Fibroblast of upper back skin (primary cell): ENCODE measurements at regions not wholly inside any gene's neighbourhood (a gene's known extent, or its start where the extent isn't known, plus 50 kb on each side); places are given as distances from the start of the nearest gene placed in this dataset.
A peak's percentile ranks its signal among the peaks of the same experiment; 100 is the strongest.

ENCODE experiments used
- DNase-seq: peaks from one replicate; pipeline ENCODE4 v3.0.0-alpha.2; 2013

GRCh38 chr13:89755729-89756492 is 1591.6 kb upstream of the MIR17HG start:
- no peak for DNase-seq

- no peak for DNase-seq
Observed at GRCh38 chr13:89763005-89763404, 1584.5 kb upstream of the MIR17HG start.

- no peak for DNase-seq
Observed at GRCh38 chr13:89783221-89783755, 1564.2 kb upstream of the MIR17HG start.

- no peak for DNase-seq
Observed at GRCh38 chr13:89784161-89784809, 1563.2 kb upstream of the MIR17HG start.

- no peak for DNase-seq
Observed at GRCh38 chr13:89786531-89786930, 1561.0 kb upstream of the MIR17HG start.

- DNase-seq, result no peak
Observed at GRCh38 chr13:89790696-89791095, 1556.8 kb upstream of the MIR17HG start.

GRCh38 chr13:89791971-89792630 is 1555.4 kb upstream of the MIR17HG start:
- no peak for DNase-seq

GRCh38 chr13:89796196-89796595 is 1551.3 kb upstream of the MIR17HG start:
- DNase-seq, result no peak

GRCh38 chr13:89803839-89804238 is 1543.6 kb upstream of the MIR17HG start:
- DNase-seq, result no peak

- no peak for DNase-seq
Observed at GRCh38 chr13:89806594-89806993, 1540.9 kb upstream of the MIR17HG start.

- DNase-seq, result no peak
Observed at GRCh38 chr13:89812856-89813255, 1534.6 kb upstream of the MIR17HG start.

GRCh38 chr13:89816404-89816803 is 1531.1 kb upstream of the MIR17HG start:
- no peak for DNase-seq

GRCh38 chr13:89822467-89822866 is 1525.0 kb upstream of the MIR17HG start:
- no peak for DNase-seq

- DNase-seq, result no peak
Observed at GRCh38 chr13:89827552-89827951, 1519.9 kb upstream of the MIR17HG start.

- no peak for DNase-seq
Observed at GRCh38 chr13:89828506-89828905, 1519.0 kb upstream of the MIR17HG start.

GRCh38 chr13:89831157-89831556 is 1516.3 kb upstream of the MIR17HG start:
- DNase-seq, result no peak

GRCh38 chr13:89832827-89833226 is 1514.7 kb upstream of the MIR17HG start:
- peak; percentile 9 for DNase-seq

GRCh38 chr13:89843621-89844020 is 1503.9 kb upstream of the MIR17HG start:
- DNase-seq, result no peak

- no peak for DNase-seq
Observed at GRCh38 chr13:89845874-89846273, 1501.6 kb upstream of the MIR17HG start.

GRCh38 chr13:89846926-89847585 is 1500.4 kb upstream of the MIR17HG start:
- DNase-seq, result peak; percentile 67

- DNase-seq, result no peak
Observed at GRCh38 chr13:89852570-89852969, 1494.9 kb upstream of the MIR17HG start.

GRCh38 chr13:89856512-89856911 is 1491.0 kb upstream of the MIR17HG start:
- DNase-seq, result no peak

GRCh38 chr13:89857502-89857901 is 1490.0 kb upstream of the MIR17HG start:
- no peak for DNase-seq
